GM21423 (cell line): ENCODE measurements at regions not wholly inside any gene's neighbourhood (a gene's known extent, or its start where the extent isn't known, plus 50 kb on each side); places are given as distances from the start of the nearest gene placed in this dataset.
"Not testable (repeated sequence)": the region's sequence is repeated elsewhere in the genome, so short reads cannot be mapped to it uniquely, and the experiment has no call there.

Experiments
- ATAC-seq: cut with Tn5 transposase; IDR thresholded peaks from one replicate; pipeline ENCODE4 v1.9.1; 2021; ENCODE audit warnings: mild to moderate bottlenecking, moderate library complexity; ENCODE audit not compliant: unreplicated experiment

DNA sequence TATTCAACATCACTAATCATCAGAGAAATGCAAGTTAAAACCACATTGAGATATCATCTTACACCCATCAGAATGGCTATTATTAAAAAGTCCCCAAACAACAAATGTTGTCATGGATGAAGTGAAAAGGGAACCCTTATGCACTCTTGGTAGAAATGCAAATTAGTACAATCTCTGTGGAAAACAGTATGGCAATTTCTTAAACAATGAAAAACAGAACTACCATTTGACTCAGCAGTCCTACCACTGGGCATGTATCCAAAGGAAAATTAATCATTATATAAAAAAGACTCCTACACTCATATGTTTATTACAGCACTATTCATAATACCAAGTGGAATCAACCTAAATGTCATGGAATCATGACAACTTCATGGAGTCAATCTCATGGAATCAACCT lies 611.3 kb upstream of the GJE1 start:
- ATAC-seq = no peak

DNA sequence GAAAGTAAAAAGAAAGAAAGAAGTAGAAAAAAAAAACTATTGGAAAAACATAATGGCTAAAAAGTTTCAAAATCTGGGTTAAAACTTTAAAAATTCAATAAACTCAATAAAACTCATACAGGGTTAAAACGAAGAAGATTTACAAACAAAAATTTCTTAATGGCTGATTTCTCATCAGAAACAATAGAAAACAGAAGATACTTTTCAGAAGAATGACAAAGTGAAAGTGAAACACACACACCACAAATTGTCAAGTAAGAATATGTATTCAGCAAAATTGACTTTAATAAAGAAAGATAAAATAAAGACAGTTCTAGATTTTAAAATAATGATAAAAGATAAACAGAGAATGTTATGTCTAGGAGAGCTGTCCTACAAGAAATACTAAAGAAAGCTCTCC lies 618.9 kb upstream of the GJE1 start:
- ATAC-seq = no peak

DNA sequence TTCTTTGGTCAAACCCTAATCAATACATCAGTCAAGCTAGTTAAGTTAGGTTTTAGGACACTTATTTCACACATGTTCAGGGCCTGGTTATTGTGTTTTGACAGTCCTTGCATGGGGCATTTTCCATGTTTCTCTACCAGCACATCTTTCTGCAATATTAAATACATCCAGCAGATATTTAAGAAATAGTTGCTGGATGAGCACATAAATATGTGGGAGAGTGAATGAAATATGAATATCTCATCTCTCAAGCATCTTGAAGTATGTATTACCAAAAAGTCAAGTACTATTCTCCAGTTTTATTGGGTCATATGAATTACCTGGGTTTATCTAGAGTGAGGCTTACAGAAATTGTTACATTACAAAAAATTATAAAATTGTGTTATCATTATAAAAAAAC lies 621.9 kb upstream of the GJE1 start:
- no peak for ATAC-seq

DNA sequence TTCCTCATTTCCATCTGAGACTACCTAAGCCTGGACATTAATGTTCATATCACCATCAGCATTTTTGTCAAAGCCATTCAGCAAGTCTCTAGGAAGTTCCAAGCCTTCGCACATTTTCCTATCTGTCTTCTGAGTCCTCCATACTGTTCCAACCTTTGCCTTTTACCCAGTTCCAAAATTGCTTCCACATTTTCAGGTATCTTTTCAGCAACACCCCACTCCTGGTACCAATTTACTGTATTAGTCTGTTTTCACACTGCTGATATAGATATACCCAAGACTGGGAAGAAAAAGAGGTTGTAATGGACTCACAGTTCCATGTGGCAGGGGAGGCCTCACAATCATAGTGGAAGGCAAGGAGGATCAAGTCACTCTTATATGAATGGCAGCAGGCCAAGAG lies 626.7 kb upstream of the GJE1 start:
- ATAC-seq = not testable (repeated sequence)

DNA sequence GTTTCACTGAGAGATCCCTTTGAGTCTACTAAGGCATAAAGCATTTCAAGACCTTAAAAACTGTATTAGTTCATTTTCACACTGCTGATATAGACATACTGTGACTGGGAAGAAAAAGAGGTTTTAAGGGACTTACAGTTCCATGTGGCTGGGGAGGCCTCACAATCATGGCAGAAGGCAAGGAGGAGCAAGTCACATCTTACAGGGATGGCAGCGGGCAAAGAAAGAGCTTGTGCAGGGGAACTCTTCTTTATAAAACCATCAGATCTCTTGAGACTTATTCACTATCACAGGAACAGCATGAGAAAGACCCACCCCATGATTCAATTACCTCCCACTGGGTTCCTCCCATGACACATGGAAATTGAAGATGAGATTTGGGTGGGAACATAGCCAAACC lies 628.4 kb upstream of the GJE1 start:
- not testable (repeated sequence) for ATAC-seq

DNA sequence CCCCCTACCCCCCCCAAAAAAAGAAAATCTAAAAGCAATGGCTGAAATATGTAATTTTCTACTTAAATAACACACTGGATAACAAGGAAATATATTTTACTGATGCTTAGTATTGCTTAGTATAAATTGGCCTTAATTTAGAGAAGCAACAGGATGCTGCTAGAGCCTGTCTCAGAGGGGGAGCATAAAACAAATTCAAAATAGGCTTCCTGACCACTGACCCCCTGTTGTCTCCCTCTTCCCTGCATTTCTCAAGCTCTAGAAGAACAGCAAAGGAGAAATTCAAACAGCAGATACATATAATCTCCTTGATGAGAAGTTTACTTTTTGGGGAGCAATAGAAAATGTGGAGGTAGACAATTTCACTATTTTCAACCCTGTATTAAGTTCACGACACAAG lies 631.1 kb upstream of the GJE1 start:
- ATAC-seq = no peak

DNA sequence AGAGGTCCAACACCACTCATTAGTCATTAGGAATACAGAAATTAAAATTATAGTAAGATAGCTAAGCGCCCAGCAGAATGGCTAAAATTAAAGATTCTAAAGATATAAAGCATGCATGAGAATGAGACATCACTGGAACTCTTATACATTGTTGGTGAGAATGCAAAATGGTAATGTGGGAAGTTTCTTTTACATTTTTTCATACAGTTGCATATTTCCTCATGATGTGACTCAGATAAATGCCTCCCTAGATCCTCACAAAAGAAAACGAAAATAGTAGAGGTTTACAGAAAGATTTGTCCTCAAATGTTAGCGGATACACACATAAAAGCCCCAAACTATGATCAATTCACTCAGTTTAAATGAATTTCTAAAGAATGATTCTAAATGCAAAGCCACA lies 633.7 kb upstream of the GJE1 start:
- no peak for ATAC-seq

DNA sequence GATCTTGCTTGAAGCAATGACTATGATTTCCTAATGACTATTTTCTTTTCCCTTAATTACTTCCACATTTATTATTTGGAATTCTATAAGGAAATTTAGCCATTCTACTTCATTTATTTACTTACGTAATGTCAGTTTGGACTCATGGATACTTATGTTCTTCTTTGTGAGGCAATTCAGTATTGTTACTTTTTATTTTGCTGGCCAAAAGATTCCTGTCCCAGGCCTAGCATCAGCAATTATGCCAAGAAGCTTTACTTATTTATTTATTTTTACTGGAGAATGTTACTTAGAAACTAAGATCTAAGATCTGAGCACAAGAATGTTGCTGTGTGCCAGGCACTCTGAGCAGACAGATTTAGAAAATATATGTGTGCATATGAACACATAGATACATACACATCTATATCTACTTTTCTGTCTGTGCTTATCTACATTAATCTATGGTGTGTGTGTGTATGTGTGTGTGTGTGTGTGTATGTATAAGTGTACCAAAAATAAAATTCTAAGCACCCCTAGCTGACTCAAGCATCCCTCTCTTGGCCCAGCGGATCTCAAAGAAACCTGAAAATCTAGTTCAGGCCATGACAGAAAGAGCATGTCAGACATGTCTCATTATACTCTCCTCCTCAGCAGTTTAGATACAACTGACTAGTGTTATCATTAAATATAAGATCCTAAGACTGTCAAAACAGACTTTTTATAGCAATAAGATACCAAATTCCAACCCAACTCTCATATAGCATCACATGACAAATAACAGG lies 640.0 kb upstream of the GJE1 start:
- ATAC-seq = no peak

DNA sequence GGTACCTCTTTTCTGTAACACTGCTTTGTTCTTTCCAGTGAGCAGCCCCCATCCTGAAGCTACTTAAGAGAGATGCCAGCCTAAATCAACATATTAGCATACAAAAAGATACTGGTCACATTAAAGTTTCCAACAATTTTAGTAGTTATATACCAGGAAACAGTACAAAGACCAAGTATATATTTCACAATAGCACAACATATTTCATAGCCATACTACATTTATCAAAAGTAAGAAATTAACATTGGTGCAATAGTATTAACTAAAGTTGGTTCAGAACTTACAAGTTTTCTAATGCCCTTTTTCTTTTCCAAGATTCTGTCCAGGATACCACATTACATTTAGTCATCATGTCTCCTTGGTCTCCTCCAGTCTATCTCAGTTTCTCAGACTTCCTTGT lies 641.0 kb upstream of the GJE1 start:
- ATAC-seq = no peak

DNA sequence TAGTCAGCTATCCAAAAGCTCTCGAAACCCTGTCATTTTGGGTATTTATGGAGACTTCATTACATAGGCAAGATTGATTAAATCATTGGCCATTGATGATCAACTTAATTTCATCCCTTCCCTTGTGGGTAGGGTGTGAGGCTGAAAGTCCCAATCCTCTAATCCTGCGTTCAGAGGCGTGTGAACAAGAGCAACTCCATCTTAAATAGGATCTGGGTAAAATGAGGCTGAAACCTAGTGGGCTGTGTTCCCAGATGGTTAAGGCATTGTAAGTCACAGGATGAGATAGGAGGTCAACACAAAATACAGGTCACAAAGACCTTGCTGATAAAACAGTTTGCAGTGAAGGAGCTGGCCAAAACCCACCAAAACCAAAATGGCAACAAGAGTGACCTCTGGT lies 641.7 kb upstream of the GJE1 start:
- no peak for ATAC-seq

DNA sequence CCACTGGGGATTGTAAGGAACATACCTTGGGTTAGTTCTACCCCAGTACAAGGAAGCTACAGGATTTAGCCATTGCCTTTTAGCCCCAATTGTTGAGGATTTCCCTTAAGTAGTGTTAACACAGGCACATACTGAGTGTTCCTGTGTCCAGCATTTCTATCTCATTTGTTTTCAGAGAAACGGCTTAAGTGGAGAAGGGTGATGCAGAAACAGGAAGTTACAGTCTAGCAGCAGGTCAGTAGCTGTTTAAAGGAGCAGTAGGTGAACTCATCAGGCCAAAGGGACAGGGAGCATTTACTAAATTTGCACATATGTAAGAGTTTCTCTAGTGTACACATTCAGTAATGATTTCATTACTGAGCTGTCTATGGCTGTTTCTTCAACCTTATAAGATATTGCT lies 644.2 kb upstream of the GJE1 start:
- ATAC-seq = peak; percentile 41

DNA sequence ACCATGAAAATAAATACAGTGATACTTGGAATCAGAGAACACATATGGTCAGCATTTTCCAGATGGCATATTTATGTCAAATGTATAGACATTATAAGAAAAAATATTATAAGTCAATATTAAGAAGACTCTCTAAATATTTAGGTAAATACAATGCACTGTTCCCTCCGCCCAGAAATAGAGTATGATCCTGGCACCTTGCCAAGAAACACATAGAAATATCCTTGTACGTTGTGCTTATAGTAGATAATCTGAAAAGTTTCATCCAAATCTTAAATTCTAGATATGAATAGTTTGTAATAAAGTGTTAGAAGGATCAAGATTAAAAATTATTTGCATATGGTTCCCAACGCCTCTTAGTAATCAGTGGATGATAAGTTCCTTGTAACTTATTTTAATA lies 645.8 kb upstream of the GJE1 start:
- ATAC-seq = no peak

DNA sequence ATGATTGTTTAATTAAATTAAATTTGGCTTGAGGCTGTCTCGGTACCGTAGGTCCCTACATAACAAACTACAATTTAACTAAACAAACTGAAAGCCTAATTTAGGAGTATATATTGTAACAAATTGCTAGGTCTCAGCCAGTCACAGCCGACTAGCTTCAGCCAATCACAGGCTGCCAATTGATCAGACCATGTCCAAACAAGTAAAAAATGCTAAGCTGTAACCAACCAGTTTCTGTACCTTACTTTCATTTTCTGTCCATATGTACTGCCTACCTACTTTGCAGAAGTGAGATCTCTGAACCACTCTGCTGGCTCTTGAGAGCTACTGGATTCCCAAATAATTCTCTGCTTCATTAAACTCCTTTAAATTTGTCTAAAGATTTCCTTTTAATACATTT lies 648.0 kb upstream of the GJE1 start:
- ATAC-seq = peak; percentile 80

DNA sequence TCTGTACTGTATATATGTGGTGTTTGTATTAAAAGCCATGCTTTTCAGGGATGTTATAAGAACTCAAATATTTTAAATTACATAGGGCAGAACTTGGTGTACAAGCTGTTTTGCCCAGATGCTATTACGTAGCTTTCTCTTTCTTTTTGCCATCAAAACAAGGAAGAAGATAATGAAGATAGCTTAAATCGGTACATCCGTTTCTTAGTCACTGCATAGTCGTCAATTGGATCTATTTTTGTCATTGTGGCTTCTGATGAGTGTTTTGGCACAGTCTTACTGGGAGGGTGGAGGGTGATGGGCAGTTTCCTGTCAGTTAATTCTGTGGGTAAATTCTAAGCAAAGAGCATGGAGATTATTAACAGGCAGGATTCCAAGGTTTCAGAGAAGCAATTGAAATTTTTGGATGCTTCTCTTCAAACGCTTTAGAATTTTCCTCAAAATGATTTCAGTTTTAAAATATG lies 649.1 kb upstream of the GJE1 start:
- ATAC-seq = peak; percentile 87

DNA sequence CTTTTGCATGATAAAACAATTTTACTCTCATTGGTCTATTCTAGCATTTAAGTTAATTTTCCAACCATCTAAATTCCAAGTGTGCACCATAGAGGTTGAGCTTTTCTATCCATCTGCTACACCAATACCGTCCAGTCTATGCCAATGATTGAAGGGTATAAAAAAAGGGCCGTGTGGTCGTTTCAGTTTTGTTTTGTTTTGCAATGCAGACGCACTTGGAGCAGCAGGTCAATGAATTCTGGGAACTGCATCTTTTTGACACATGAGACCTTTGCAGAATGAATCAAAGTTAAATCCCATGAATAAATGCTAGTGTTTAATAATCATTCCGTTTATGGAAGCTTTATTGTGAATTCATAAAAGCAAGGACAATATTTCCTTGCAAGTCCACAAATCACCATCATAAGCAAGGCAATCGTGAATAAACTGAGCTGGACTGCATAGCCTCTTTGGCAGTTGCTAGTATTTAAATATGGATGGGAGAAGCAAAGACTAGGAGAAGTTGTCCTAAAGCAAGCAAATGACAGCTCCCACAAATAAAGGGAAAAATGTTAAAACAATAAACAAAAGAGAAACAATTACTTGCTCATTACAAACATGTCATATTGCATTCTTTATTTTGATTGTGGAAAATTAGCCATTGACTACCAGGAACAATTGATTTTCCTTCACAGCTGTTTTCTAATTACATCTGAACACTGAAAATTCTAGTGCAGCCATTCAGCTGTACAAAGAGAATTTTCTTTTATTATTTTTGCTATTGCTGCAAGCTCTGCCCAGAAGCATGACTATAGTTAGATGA lies 649.7 kb upstream of the GJE1 start:
- peak; percentile 0 for ATAC-seq

DNA sequence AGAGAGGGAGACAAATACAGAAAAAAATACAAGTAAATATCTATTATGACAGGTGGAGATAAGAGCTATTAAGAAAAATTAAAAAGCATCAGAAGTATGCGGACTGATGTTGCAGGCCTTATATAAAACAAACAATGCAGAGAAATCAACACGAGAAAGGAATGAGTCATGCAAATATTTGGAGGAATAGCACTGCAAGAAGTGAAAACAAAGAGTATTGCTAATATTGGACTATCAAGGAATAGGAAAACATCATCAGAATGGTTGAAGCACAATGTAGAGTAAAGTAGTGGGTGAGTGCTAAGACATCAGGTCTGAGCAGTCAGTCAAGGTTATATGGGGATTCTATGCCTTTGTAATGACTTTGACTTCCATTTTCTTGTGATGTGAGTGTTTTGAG lies 657.5 kb upstream of the GJE1 start:
- no peak for ATAC-seq

DNA sequence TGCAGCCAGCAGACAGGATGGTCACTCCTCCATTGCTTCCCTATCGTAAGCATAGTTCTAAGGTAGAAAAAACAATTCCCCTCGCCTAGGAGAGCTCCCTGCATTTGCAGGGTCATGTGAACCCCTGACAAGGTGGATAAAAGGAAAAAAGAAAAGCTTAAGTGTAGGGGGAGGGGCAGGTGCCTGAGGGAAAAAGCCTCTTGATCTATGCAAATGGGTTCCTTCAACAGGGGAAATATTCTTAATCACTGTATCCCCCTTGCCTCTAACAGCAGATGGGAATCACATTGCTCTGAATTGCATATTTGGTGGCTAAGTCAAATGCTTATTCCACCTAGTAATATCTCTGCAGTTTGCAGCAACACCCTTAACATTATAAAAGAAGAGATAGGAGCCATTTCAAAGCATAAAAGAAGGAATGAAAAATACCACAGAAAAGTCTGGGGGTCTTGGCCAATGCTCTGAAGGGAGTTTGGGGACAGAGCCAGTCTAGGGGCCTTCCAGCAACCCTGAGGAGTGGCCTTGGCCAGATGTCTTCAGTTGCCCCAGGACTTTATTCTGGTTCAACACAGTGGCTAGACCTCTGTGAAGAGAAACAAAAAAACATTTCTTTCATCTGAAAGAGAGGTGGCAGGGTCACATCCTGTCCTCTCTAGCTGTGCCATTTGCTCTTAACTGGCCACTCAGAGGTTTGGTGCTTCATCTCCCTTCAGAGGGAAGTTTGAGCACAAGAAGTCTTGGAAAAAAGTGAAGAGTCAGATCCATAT lies 660.4 kb upstream of the GJE1 start:
- no peak for ATAC-seq

DNA sequence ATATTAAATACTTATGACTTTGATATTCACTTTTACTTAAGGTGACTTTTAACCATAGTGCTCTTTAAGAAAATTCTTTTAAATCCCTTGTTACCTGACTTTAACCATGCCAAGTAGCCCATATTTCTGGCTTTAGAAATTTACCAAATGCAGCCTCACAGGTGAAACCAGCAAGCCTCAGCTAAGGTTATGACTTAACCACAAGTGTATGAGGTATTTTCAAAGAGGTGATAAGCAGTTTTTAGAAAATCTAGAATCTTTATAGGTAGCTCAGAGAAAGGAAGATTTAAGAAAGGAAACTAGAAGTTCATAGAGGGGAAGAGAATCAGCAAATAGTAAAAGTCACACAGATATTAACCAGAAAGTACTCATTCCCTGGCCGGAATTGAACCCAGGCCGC lies 661.9 kb upstream of the GJE1 start:
- no peak for ATAC-seq

DNA sequence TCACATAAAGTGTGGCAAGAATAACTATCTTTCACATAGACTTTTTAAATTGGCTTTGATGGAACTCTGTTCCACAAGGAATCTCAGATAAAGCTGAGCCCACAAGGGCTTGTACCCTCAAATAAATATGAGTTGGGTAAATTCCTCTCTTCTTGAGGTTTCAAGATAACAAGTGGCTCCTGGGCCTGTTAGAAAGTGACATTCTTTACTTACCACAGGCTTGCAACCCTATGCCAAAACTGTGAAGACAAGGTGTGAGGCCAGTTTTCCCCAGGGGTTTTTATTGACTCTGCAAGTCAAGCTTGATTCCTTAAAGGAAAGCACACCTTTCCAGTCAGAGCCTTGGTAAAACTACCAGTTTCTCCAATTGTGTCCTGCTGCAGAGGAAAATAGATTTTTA lies 664.8 kb upstream of the GJE1 start:
- no peak for ATAC-seq

DNA sequence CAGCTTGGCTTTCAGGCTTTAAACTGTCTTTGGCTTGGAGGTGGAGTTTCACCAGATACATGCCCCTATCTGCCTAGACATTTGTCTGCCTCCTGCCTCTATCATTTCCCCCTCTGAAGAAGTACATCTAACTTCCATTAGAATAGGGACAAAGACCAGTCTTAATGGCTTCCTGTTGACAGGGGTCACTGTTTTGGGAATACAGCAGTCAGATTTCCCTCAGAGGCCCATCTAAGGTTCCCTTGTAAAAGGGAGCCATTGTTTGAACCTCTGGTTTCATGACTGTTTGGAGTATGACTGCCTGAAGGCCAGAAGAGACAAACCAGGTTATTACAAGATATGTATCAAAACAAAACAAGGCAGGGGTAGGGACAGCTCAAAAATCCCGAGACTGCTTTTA lies 665.7 kb upstream of the GJE1 start:
- no peak for ATAC-seq

DNA sequence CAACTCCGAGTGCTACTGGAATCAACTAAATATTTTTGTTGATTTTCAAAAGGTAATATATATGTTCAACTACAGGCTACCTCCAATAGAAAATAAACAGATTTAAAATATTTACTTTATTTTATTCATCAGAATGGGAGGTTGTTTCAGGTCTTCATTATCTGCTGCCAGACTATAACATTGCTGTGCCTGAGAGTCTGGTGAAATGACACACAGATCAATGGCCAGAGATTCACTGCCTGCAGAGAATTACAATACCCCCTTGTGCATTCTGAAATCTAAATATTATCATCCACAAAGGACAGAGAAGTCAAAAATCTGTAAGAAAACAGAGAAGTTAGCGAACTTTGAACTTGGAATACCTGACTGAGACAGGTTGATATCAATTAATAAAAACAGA lies 667.8 kb upstream of the GJE1 start:
- no peak for ATAC-seq

DNA sequence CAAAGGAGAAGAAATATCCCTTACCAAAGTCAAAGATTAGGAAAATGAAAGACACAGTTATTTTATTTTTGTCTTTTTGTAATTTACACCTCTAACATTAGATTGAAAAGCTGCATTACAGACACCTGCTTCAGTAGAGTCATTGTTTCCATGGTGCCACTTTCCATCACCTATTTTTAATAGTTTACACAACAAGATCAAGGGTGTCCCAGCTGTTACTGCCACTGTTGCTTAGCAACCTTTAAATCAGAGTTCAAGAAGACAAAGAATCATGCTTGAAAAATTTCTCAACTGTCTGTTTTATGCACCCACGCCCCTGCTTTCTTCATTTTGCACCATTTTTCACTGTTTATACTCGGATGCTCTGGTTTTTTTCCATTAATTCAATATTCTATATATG lies 668.2 kb upstream of the GJE1 start:
- ATAC-seq = peak; percentile 72
